ENCODE measurements at regions not wholly inside any gene's neighbourhood (a gene's known extent, or its start where the extent isn't known, plus 50 kb on each side); places are given as distances from the start of the nearest gene placed in this dataset.

- H3K4me3 ChIP-seq (ENCODE audit: insufficient read depth, low read length, poor library complexity, severe bottlenecking) = no peak overlapping the region
- no peaks in the 10 kb centered on the region for H3K36me3 ChIP-seq (ENCODE audit: low read length)
- TF ChIP-seq EZH2phosphoT487 (conservative IDR thresholded peaks at IDR 0.05; ENCODE audit: low read length) (no peak), CTCF (IDR thresholded peaks at IDR 0.05; ENCODE audit: insufficient read depth, low read length, poor library complexity, severe bottlenecking) (no peak)
- H3K9me2 ChIP-seq (replicated peaks; ENCODE audit: insufficient read depth, low read length) = no peaks in the 10 kb centered on the region
- H2AFZ ChIP-seq (ENCODE audit: low read depth, low read length, severe bottlenecking) = no peak overlapping the region
- H3F3A ChIP-seq (ENCODE audit: insufficient read depth) = no peaks in the 10 kb centered on the region
- no peaks in the 10 kb centered on the region for H3K27me3 ChIP-seq (ENCODE audit: low read length)
- no peaks in the 10 kb centered on the region for H4K20me1 ChIP-seq (ENCODE audit: low read depth, low read length)
- no peak overlapping the region for H3K27ac ChIP-seq (ENCODE audit: low read depth, low read length)
- no peaks in the 10 kb centered on the region for H3K9me3 ChIP-seq (ENCODE audit: insufficient read depth, low read length)
- no peaks in the 10 kb centered on the region for H3K79me2 ChIP-seq (ENCODE audit: insufficient read depth, low read length)
- H3K4me2 ChIP-seq (ENCODE audit: low read depth, low read length, poor library complexity, severe bottlenecking) = no peak overlapping the region
- no peak overlapping the region for H3K9ac ChIP-seq (ENCODE audit: low read length)
Measured at GRCh38 chr20:12786276-12786675, 222.5 kb upstream of the SPTLC3 start.

GRCh38 chr20:12788632-12789299, 220.0 kb upstream of the SPTLC3 start:
- H3K36me3 ChIP-seq (ENCODE audit: low read length) = no peaks in the 10 kb centered on the region
- no peak overlapping the region for H3K4me2 ChIP-seq (ENCODE audit: low read depth, low read length, poor library complexity, severe bottlenecking)
- H3K9me3 ChIP-seq (ENCODE audit: insufficient read depth, low read length) = no peaks in the 10 kb centered on the region
- TF ChIP-seq EZH2phosphoT487 (conservative IDR thresholded peaks at IDR 0.05; ENCODE audit: low read length) (no peak), CTCF (IDR thresholded peaks at IDR 0.05; ENCODE audit: insufficient read depth, low read length, poor library complexity, severe bottlenecking) (no peak)
- H3F3A ChIP-seq (ENCODE audit: insufficient read depth) = no peaks in the 10 kb centered on the region
- H3K27ac ChIP-seq (ENCODE audit: low read depth, low read length) = no peak overlapping the region
- no peaks in the 10 kb centered on the region for H4K20me1 ChIP-seq (ENCODE audit: low read depth, low read length)
- H3K9ac ChIP-seq (ENCODE audit: low read length) = no peak overlapping the region
- H3K9me2 ChIP-seq (replicated peaks; ENCODE audit: insufficient read depth, low read length) = no peaks in the 10 kb centered on the region
- H2AFZ ChIP-seq (ENCODE audit: low read depth, low read length, severe bottlenecking) = no peak overlapping the region
- no peaks in the 10 kb centered on the region for H3K27me3 ChIP-seq (ENCODE audit: low read length)
- no peaks in the 10 kb centered on the region for H3K79me2 ChIP-seq (ENCODE audit: insufficient read depth, low read length)
- H3K4me3 ChIP-seq (ENCODE audit: insufficient read depth, low read length, poor library complexity, severe bottlenecking) = no peak overlapping the region

DNA sequence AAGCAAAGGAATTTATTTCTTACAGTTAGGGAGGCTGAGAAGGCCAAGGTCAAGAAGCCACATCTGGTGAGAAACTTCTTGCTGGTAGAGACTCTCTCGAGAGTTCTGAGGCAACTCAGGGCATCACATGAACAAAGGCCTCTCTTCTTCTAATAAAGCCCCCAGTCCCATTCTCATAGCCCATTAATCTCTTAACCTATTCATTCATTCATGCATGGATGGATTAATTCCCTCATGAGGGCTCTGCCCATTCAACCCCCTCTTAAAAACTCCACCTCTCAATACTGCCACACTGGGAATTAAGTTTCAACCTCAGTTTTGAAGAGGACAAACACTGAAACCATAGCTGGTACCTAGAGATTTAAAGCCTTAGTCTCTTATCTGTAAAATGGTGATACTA, 217.9 kb upstream of the SPTLC3 start:
- no peaks in the 10 kb centered on the region for H3K27me3 ChIP-seq (ENCODE audit: low read length)
- no peaks in the 10 kb centered on the region for H3K9me3 ChIP-seq (ENCODE audit: insufficient read depth, low read length)
- no peaks in the 10 kb centered on the region for H3K36me3 ChIP-seq (ENCODE audit: low read length)
- H3K27ac ChIP-seq (ENCODE audit: low read depth, low read length) = no peak overlapping the region
- H3K9me2 ChIP-seq (replicated peaks; ENCODE audit: insufficient read depth, low read length) = no peaks in the 10 kb centered on the region; the same call in 1 of the 2 replicates
- no peaks in the 10 kb centered on the region for H3K79me2 ChIP-seq (ENCODE audit: insufficient read depth, low read length)
- H3K4me3 ChIP-seq (ENCODE audit: insufficient read depth, low read length, poor library complexity, severe bottlenecking) = no peak overlapping the region
- H3K9ac ChIP-seq (ENCODE audit: low read length) = no peak overlapping the region
- H2AFZ ChIP-seq (ENCODE audit: low read depth, low read length, severe bottlenecking) = no peak overlapping the region
- H3K4me2 ChIP-seq (ENCODE audit: low read depth, low read length, poor library complexity, severe bottlenecking) = no peak overlapping the region
- H4K20me1 ChIP-seq (ENCODE audit: low read depth, low read length) = no peaks in the 10 kb centered on the region
- H3F3A ChIP-seq (ENCODE audit: insufficient read depth) = no peaks in the 10 kb centered on the region
- TF ChIP-seq EZH2phosphoT487 (conservative IDR thresholded peaks at IDR 0.05; ENCODE audit: low read length) (no peak), CTCF (IDR thresholded peaks at IDR 0.05; ENCODE audit: insufficient read depth, low read length, poor library complexity, severe bottlenecking) (no peak)
